Neural cell (in vitro differentiated cells): ENCODE measurements at regions not wholly inside any gene's neighbourhood (a gene's known extent, or its start where the extent isn't known, plus 50 kb on each side); places are given as distances from the start of the nearest gene placed in this dataset.

Experiments used
- H2AFZ ChIP-seq: fragments of 200-600, 300-800 bp; sonication (generic), shearing (Covaris generic); 2 replicates; pipeline ENCODE4 v1.6.0; 2014; ENCODE audit warnings: low read depth, mild to moderate bottlenecking, antibody characterized with exemption, low read length, moderate library complexity
- H3F3A ChIP-seq: fragments of 200-600 bp; shearing (Covaris generic); 2 replicates; pipeline ENCODE4 v1.6.1; 2016; ENCODE audit warnings: mild to moderate bottlenecking, moderate library complexity, mixed read lengths, antibody characterized with exemption, low read length; ENCODE audit not compliant: insufficient read depth, poor library complexity, severe bottlenecking
- H3K27ac ChIP-seq: fragments of 200-600, 300-800 bp; sonication (generic), shearing (Covaris generic); 2 replicates; pipeline ENCODE4 v1.5.1; 2014; ENCODE audit warnings: mild to moderate bottlenecking, low read length, moderate library complexity
- H3K27me3 ChIP-seq: fragments of 300-800, 200-600 bp; sonication (generic), shearing (Covaris generic); 2 replicates; pipeline ENCODE4 v1.6.0; 2014; ENCODE audit warnings: mild to moderate bottlenecking, low read depth, low read length, moderate library complexity; ENCODE audit not compliant: insufficient read depth
- H3K36me3 ChIP-seq: fragments of 300-800, 200-600 bp; sonication (generic), shearing (Covaris generic); 2 replicates; pipeline ENCODE4 v1.5.1; 2014; ENCODE audit warnings: mild to moderate bottlenecking, antibody characterized with exemption, low read length, moderate library complexity; ENCODE audit not compliant: insufficient read depth
- H3K4me2 ChIP-seq: fragments of 300-800, 200-600 bp; sonication (generic), shearing (Covaris generic); 2 replicates; pipeline ENCODE4 v1.6.0; 2014; ENCODE audit warnings: mild to moderate bottlenecking, low read length
- H3K4me3 ChIP-seq: fragments of 300-800, 200-600 bp; sonication (generic), shearing (Covaris generic); 2 replicates; pipeline ENCODE4 v1.5.1; 2014; ENCODE audit warnings: mild to moderate bottlenecking, low read length, moderate library complexity
- H3K79me2 ChIP-seq: fragments of 200-600 bp; shearing (Covaris generic); replicated peaks from 2 replicates; pipeline ENCODE4 v1.6.0; 2014; ENCODE audit warnings: mild to moderate bottlenecking, low read length, moderate library complexity; ENCODE audit not compliant: insufficient read depth
- H3K9ac ChIP-seq: fragments of 300-800, 200-600 bp; sonication (generic), shearing (Covaris generic); 2 replicates; pipeline ENCODE4 v1.6.1; 2016; ENCODE audit warnings: mild to moderate bottlenecking, low read length, mixed read lengths
- H3K9me2 ChIP-seq: fragments of 200-600 bp; shearing (Covaris generic); 2 replicates; pipeline ENCODE4 v1.6.1; 2016; ENCODE audit warnings: mild to moderate bottlenecking, low read length, mixed read lengths; ENCODE audit not compliant: insufficient read depth
- H3K9me3 ChIP-seq: fragments of 200-600, 300-800 bp; sonication (generic), shearing (Covaris generic); 2 replicates; pipeline ENCODE4 v1.6.1; 2016; ENCODE audit warnings: mild to moderate bottlenecking, mixed run types, low read length, moderate library complexity, mixed read lengths
- H4K20me1 ChIP-seq: fragments of 200-600 bp; shearing (Covaris generic); 2 replicates; pipeline ENCODE4 v1.6.1; 2016; ENCODE audit warnings: mild to moderate bottlenecking, mixed run types; ENCODE audit not compliant: insufficient read depth
- CTCF ChIP-seq: fragments of 450-650 bp; IDR thresholded peaks from 2 replicates; pipeline ENCODE4 v1.5.1; 2014; ENCODE audit warnings: antibody characterized with exemption, mild to moderate bottlenecking, moderate library complexity; ENCODE audit not compliant: poor library complexity, severe bottlenecking
- EP300 ChIP-seq: fragments of 450-650 bp; conservative IDR thresholded peaks from 2 replicates; pipeline ENCODE4 v1.6.1; 2014; ENCODE audit warnings: antibody characterized with exemption, mild to moderate bottlenecking, moderate library complexity; ENCODE audit not compliant: poor library complexity, severe bottlenecking
- EZH2 ChIP-seq: fragments of 200-600, 300-800 bp; shearing (Covaris generic), sonication (generic); IDR thresholded peaks from 2 replicates; pipeline ENCODE4 v1.6.1; 2014; ENCODE audit warnings: antibody characterized with exemption, low read length, borderline replicate concordance, mild to moderate bottlenecking; ENCODE audit not compliant: insufficient read depth, poor library complexity, severe bottlenecking
- MXI1 ChIP-seq: fragments of 450-650 bp; conservative IDR thresholded peaks from 2 replicates; pipeline ENCODE4 v1.6.1; 2014; ENCODE audit warnings: antibody characterized with exemption, mild to moderate bottlenecking; ENCODE audit not compliant: poor library complexity, severe bottlenecking
- POLR2AphosphoS5 ChIP-seq: IDR thresholded peaks from 2 replicates; pipeline ENCODE4 v1.6.1; 2012
- RAD21 ChIP-seq: fragments of 450-650 bp; conservative IDR thresholded peaks from 2 replicates; pipeline ENCODE4 v1.6.1; 2014; ENCODE audit warnings: antibody characterized with exemption, mild to moderate bottlenecking, moderate library complexity
- REST ChIP-seq: IDR thresholded peaks from 2 replicates; pipeline ENCODE4 v1.6.1; 2012; ENCODE audit warnings: borderline replicate concordance
- SMC3 ChIP-seq: fragments of 450-650 bp; conservative IDR thresholded peaks from 2 replicates; pipeline ENCODE4 v1.6.1; 2014; ENCODE audit warnings: antibody characterized with exemption, mild to moderate bottlenecking, moderate library complexity; ENCODE audit not compliant: poor library complexity
- TAF1 ChIP-seq: IDR thresholded peaks from 2 replicates; pipeline ENCODE4 v1.6.1; 2012; ENCODE audit warnings: low read depth

GRCh38 chr6:1107578-1107977 is 204.3 kb upstream of the FOXQ1 start:
- Histone ChIP-seq H3F3A (no peaks in the 10 kb centered on the region), H3K27ac (no peak overlapping the region), H3K4me3 (no peak overlapping the region), H4K20me1 (no peaks in the 10 kb centered on the region), H3K9me3 (no peaks in the 10 kb centered on the region), H2AFZ (no peak overlapping the region), H3K27me3 (peaks cover 44% of the 10 kb centered on the region), H3K9ac (no peak overlapping the region), H3K79me2 (no peaks in the 10 kb centered on the region), H3K36me3 (no peaks in the 10 kb centered on the region), H3K4me2 (no peak overlapping the region), H3K9me2 (no peaks in the 10 kb centered on the region)
- TF ChIP-seq POLR2AphosphoS5 = no peak
- no peak for TF ChIP-seq REST
- no peak for TF ChIP-seq RAD21
- no peak for TF ChIP-seq CTCF
- no peak for TF ChIP-seq MXI1
- TF ChIP-seq EZH2 = no peak
- no peak for TF ChIP-seq SMC3
- no peak for TF ChIP-seq TAF1
- TF ChIP-seq EP300 = no peak

GRCh38 chr6:1105833-1106400 is 206.0 kb upstream of the FOXQ1 start:
- H3K9ac ChIP-seq = no peak overlapping the region
- H3K27me3 ChIP-seq = peaks cover 53% of the 10 kb centered on the region
- H3K36me3 ChIP-seq = no peaks in the 10 kb centered on the region
- H3K27ac ChIP-seq = no peak overlapping the region
- no peaks in the 10 kb centered on the region for H3K79me2 ChIP-seq
- TF ChIP-seq SMC3 (no peak), TAF1 (no peak), EP300 (no peak), EZH2 (no peak), POLR2AphosphoS5 (no peak), REST (no peak), RAD21 (no peak), MXI1 (no peak), CTCF (no peak)
- H2AFZ ChIP-seq = no peak overlapping the region
- no peak overlapping the region for H3K4me3 ChIP-seq
- no peak overlapping the region for H3K4me2 ChIP-seq
- no peaks in the 10 kb centered on the region for H4K20me1 ChIP-seq
- H3K9me3 ChIP-seq = no peaks in the 10 kb centered on the region
- H3F3A ChIP-seq = no peaks in the 10 kb centered on the region
- no peaks in the 10 kb centered on the region for H3K9me2 ChIP-seq
